NCI-H345 treated with DMSO at 0.1 percent for 48 hours (cell line): ENCODE measurements at regions not wholly inside any gene's neighbourhood (a gene's known extent, or its start where the extent isn't known, plus 50 kb on each side); places are given as distances from the start of the nearest gene placed in this dataset.

ENCODE experiments used
- DNase-seq: peaks from one replicate; lab custom pipeline; 2025; ENCODE audit not compliant: unreplicated experiment; lab: John Stamatoyannopoulos, UW

GRCh38 chr6:105626295-105627158, 223.6 kb upstream of the PREP start:
- DNase-seq = no peak

GRCh38 chr6:105624021-105624420, 221.1 kb upstream of the PREP start:
- no peak for DNase-seq

GRCh38 chr6:105622226-105622625, 219.3 kb upstream of the PREP start:
- no peak for DNase-seq

GRCh38 chr6:105621564-105622175, 218.8 kb upstream of the PREP start:
- no peak for DNase-seq

- DNase-seq = no peak
Observed at GRCh38 chr6:105620878-105621277, 218.0 kb upstream of the PREP start.

GRCh38 chr6:105619971-105620741, 217.3 kb upstream of the PREP start:
- DNase-seq = no peak

- no peak for DNase-seq
Observed at GRCh38 chr6:105618247-105618646, 215.4 kb upstream of the PREP start.

- DNase-seq = no peak
Observed at GRCh38 chr6:105616521-105616920, 213.6 kb upstream of the PREP start.

- DNase-seq = no peak
Observed at GRCh38 chr6:105611606-105612005, 208.7 kb upstream of the PREP start.

GRCh38 chr6:105609375-105609991, 206.6 kb upstream of the PREP start:
- no peak for DNase-seq

GRCh38 chr6:105608711-105609374, 206.0 kb upstream of the PREP start:
- no peak for DNase-seq

- no peak for DNase-seq
Observed at GRCh38 chr6:105607636-105608621, 205.0 kb upstream of the PREP start.

- DNase-seq = no peak
Observed at GRCh38 chr6:105606831-105607463, 204.1 kb upstream of the PREP start.

- no peak for DNase-seq
Observed at GRCh38 chr6:105604587-105604884, 201.7 kb upstream of the PREP start.

- no peak for DNase-seq
Observed at GRCh38 chr6:105603788-105604586, 201.1 kb upstream of the PREP start.

GRCh38 chr6:105601541-105602236, 198.8 kb upstream of the PREP start:
- no peak for DNase-seq

GRCh38 chr6:105600336-105601260, 197.7 kb upstream of the PREP start:
- no peak for DNase-seq
